ENCODE measurements at regions not wholly inside any gene's neighbourhood (a gene's known extent, or its start where the extent isn't known, plus 50 kb on each side); places are given as distances from the start of the nearest gene placed in this dataset.

DNA sequence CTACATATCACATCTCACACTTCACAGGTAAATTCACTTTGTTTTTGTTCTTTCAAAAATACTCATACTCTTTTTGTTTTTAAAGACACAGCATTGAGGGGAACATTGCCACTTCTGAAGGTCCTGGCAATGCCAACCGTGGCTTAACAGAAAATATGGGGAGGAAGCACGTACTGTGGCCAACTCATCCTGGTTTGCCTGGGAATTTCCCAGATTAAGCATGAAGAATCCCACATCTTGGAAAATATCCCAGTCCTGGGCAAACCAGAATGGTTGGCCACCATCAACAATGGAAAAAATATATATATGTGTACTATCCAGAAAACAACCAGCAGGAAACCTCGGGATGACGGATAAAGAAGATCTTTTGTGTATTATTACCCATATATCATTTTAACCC is 1032.2 kb upstream of the SLC10A2 start:
- no peak for TF ChIP-seq POLR2A (IDR thresholded peaks at IDR 0.05)
- TF ChIP-seq, protein P1, sequence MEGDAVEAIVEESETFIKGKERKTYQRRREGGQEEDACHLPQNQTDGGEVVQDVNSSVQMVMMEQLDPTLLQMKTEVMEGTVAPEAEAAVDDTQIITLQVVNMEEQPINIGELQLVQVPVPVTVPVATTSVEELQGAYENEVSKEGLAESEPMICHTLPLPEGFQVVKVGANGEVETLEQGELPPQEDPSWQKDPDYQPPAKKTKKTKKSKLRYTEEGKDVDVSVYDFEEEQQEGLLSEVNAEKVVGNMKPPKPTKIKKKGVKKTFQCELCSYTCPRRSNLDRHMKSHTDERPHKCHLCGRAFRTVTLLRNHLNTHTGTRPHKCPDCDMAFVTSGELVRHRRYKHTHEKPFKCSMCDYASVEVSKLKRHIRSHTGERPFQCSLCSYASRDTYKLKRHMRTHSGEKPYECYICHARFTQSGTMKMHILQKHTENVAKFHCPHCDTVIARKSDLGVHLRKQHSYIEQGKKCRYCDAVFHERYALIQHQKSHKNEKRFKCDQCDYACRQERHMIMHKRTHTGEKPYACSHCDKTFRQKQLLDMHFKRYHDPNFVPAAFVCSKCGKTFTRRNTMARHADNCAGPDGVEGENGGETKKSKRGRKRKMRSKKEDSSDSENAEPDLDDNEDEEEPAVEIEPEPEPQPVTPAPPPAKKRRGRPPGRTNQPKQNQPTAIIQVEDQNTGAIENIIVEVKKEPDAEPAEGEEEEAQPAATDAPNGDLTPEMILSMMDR (IDR thresholded peaks at IDR 0.05): no peak
- DNase-seq: no peak
- no peak overlapping the region for H3K4me3 ChIP-seq
- H3K36me3 ChIP-seq (ENCODE audit: low read depth, missing control alignments): no peaks in the 10 kb centered on the region
- H3K9me3 ChIP-seq: no peaks in the 10 kb centered on the region
- H3K27me3 ChIP-seq: no peaks in the 10 kb centered on the region
- H3K27ac ChIP-seq: no peak overlapping the region
- intact Hi-C loops (cut with DNase I; ENCODE audit: low total_unique reads): no loop called here
- no peaks in the 10 kb centered on the region for H3K4me1 ChIP-seq
- WGBS, 2 donors: 90 to 93% methylated on average over 4 of the region's 4 CpGs

DNA sequence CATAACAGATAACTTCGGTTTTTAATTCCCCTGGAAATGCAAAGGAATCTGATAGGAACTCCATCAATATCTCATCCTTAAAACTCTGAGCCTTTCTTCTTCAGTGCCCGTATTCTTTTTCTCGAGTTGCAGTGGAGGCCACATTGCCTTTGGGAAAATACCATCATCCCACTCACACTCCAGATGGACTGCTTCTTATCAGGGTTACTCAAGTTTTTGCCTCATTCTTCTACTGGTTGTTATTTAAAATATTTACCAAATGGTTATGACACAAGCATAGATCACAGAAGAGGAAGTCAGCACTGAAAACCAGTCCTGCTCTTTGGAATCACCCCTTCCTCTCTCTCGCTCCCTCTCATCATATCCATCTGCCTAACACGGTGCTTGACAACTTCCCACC is 1020.5 kb upstream of the SLC10A2 start:
- Histone ChIP-seq H3K4me3 (no peak overlapping the region), H3K36me3 (ENCODE audit: low read depth, missing control alignments) (no peaks in the 10 kb centered on the region), H3K27ac (no peak overlapping the region), H3K27me3 (no peaks in the 10 kb centered on the region), H3K4me1 (no peaks in the 10 kb centered on the region), H3K9me3 (no peaks in the 10 kb centered on the region)
- DNase-seq: no peak
- intact Hi-C loops (cut with DNase I; ENCODE audit: low total_unique reads): no loop called here
- TF ChIP-seq, protein P1 (IDR thresholded peaks at IDR 0.05): no peak
- no peak for TF ChIP-seq POLR2A (IDR thresholded peaks at IDR 0.05)
- 76 to 88% methylated on average over 5 of the region's 5 CpGs for WGBS, 2 donors

DNA sequence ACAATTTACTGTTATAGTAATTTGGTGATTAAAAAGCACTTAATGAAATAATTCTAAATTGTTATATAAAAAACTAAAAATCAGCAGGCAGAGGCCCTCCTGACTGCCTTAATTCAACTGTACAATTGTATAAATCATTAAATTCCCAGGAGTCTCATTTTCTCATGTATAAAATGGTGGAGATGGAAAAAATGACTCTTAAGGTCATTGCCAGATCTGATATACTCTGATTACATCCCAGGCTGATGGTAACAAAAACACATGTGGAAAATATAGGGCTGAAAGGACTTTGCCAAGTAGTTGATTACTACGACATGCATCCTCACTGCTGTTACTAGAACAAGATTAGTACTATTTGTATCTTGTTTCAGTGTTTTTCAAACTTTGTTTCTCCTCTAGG is 1020.0 kb upstream of the SLC10A2 start:
- Histone ChIP-seq H3K27me3 (no peaks in the 10 kb centered on the region), H3K27ac (no peak overlapping the region), H3K36me3 (ENCODE audit: low read depth, missing control alignments) (no peaks in the 10 kb centered on the region), H3K4me3 (no peak overlapping the region), H3K4me1 (no peaks in the 10 kb centered on the region), H3K9me3 (no peaks in the 10 kb centered on the region)
- DNase-seq: no peak
- intact Hi-C loops (cut with DNase I; ENCODE audit: low total_unique reads): no loop called here
- 58 to 64% methylated on average over 1 of the region's 1 CpG for WGBS, 2 donors
- TF ChIP-seq, protein P1 (IDR thresholded peaks at IDR 0.05): no peak
- TF ChIP-seq POLR2A (IDR thresholded peaks at IDR 0.05): no peak

DNA sequence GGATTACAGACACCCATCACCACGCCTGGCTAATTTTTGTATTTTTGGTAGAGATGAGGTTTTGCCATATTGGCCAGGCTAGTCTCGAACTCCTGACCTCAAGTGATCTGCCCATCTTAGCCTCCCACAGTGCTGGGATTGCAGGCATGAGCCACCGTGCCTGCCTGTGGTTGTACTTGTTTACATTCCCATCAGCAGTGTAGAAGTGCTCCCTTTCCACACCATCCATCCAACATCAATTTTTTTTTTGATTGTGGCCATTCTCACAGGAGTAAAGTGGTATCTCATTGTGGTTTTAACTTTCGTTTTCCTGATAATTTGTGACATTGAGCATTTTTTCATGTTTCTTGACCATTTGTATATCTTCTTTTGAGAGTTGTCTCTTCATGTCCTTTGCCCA is 1019.4 kb upstream of the SLC10A2 start:
- Histone ChIP-seq H3K4me3 (no peak overlapping the region), H3K9me3 (no peaks in the 10 kb centered on the region), H3K27ac (no peak overlapping the region), H3K4me1 (no peaks in the 10 kb centered on the region), H3K27me3 (no peaks in the 10 kb centered on the region), H3K36me3 (ENCODE audit: low read depth, missing control alignments) (no peaks in the 10 kb centered on the region)
- 75 to 81% methylated on average over 4 of the region's 4 CpGs for WGBS, 2 donors
- DNase-seq: no peak
- intact Hi-C loops (cut with DNase I; ENCODE audit: low total_unique reads): no loop called here
- TF ChIP-seq, protein P1 (IDR thresholded peaks at IDR 0.05): no peak
- no peak for TF ChIP-seq POLR2A (IDR thresholded peaks at IDR 0.05)

DNA sequence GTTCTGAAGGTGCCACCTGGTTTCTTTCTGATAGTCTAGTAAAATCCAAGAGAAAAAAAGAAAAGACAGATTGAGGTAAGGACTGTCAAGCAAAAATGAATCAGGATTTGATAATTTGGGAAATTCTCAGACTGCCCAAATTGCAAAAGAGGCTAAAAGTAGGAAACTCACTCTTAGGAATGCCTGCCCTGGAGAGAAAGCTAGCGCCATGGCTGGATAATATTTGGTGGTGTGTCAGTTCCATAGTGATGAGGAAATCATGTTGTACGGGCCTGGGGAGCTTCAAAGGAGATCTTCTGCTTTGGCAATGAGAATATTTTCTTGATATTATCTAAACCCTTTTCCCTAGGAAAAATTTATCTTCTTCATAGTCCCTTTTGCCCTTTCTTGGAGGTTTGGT is 1008.1 kb upstream of the SLC10A2 start:
- no peaks in the 10 kb centered on the region for H3K27me3 ChIP-seq
- DNase-seq: no peak
- intact Hi-C loops (cut with DNase I; ENCODE audit: low total_unique reads): no loop called here
- no peak overlapping the region for H3K27ac ChIP-seq
- H3K36me3 ChIP-seq (ENCODE audit: low read depth, missing control alignments): no peaks in the 10 kb centered on the region
- no peaks in the 10 kb centered on the region for H3K9me3 ChIP-seq
- TF ChIP-seq POLR2A (IDR thresholded peaks at IDR 0.05): no peak
- TF ChIP-seq, protein P1 (IDR thresholded peaks at IDR 0.05): no peak
- no peaks in the 10 kb centered on the region for H3K4me1 ChIP-seq
- no peak overlapping the region for H3K4me3 ChIP-seq
- WGBS, 2 donors: 82 to 86% methylated on average over 2 of the region's 2 CpGs
